NT2/D1 (cell line): ENCODE measurements at regions not wholly inside any gene's neighbourhood (a gene's known extent, or its start where the extent isn't known, plus 50 kb on each side); places are given as distances from the start of the nearest gene placed in this dataset.

ENCODE experiments used
- SUZ12 ChIP-seq: IDR thresholded peaks from 2 replicates; pipeline ENCODE4 v1.6.1; 2011; ENCODE audit not compliant: insufficient read length, insufficient read depth; ENCODE audit errors: extremely low read depth
- ZNF274 ChIP-seq: IDR thresholded peaks from 2 replicates; pipeline ENCODE4 v1.6.1; 2011; ENCODE audit warnings: mild to moderate bottlenecking, low read depth, low read length

GRCh38 chr4:63348735-63349673 lies 1060.2 kb downstream of the TECRL start:
- TF ChIP-seq ZNF274 (no peak), SUZ12 (no peak)
